B cell (primary cell): ENCODE measurements at regions not wholly inside any gene's neighbourhood (a gene's known extent, or its start where the extent isn't known, plus 50 kb on each side); places are given as distances from the start of the nearest gene placed in this dataset.

Experiments used
- EZH2 ChIP-seq: IDR thresholded peaks from 2 replicates; pipeline ENCODE4 v1.6.1; 2012; ENCODE audit warnings: borderline replicate concordance, low read depth, mild to moderate bottlenecking, moderate library complexity, low read length; ENCODE audit not compliant: insufficient read depth, poor library complexity, severe bottlenecking
- TF ChIP-seq, protein P1 (sequence below): fragments of 200-600 bp; IDR thresholded peaks from one replicate; pipeline ENCODE4 v1.8.0; 2022; ENCODE audit warnings: antibody characterized with exemption, mild to moderate bottlenecking

DNA sequence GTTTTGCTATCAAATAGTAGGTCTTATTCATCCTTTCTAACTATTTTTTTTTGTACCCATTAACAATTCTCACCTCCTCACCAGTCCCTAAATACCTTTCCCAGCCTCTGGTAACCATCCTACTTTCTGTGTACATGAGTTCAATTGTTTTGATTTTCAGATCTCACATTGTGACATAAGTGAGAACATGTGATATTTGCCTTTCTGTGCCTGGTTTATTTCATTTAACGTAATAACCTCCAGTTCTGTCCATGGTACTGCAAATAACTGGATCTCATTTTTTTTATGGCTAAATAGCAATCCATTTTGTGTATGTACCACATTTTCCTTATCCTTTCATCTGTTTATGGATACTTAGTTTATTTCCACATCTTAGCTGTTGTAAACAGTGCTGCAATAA lies 181.9 kb upstream of the KIF2B start:
- TF ChIP-seq EZH2, result no peak
- TF ChIP-seq, protein P1, sequence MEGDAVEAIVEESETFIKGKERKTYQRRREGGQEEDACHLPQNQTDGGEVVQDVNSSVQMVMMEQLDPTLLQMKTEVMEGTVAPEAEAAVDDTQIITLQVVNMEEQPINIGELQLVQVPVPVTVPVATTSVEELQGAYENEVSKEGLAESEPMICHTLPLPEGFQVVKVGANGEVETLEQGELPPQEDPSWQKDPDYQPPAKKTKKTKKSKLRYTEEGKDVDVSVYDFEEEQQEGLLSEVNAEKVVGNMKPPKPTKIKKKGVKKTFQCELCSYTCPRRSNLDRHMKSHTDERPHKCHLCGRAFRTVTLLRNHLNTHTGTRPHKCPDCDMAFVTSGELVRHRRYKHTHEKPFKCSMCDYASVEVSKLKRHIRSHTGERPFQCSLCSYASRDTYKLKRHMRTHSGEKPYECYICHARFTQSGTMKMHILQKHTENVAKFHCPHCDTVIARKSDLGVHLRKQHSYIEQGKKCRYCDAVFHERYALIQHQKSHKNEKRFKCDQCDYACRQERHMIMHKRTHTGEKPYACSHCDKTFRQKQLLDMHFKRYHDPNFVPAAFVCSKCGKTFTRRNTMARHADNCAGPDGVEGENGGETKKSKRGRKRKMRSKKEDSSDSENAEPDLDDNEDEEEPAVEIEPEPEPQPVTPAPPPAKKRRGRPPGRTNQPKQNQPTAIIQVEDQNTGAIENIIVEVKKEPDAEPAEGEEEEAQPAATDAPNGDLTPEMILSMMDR, result no peak
